ENCODE measurements at regions not wholly inside any gene's neighbourhood (a gene's known extent, or its start where the extent isn't known, plus 50 kb on each side); places are given as distances from the start of the nearest gene placed in this dataset.

GRCh38 chr10:89861584-89862301 is 160.4 kb downstream of the KIF20B start:
- Histone ChIP-seq H3K27me3 (ENCODE audit: low read depth) (no peaks in the 10 kb centered on the region), H3K9me3 (no peaks in the 10 kb centered on the region), H3K4me1 (peaks cover 17% of the 10 kb centered on the region), H3K36me3 (replicated peaks) (no peaks in the 10 kb centered on the region), H3K4me3 (no peak overlapping the region)
- peak; percentile 55 to 64 for DNase-seq (ENCODE audit: low spot score in 2 of 2)
- in situ Hi-C loops (cut with MboI; ENCODE audit: low sequenced_read_pairs) = no loop called here

- no peaks in the 10 kb centered on the region for H3K27me3 ChIP-seq (ENCODE audit: low read depth)
- H3K9me3 ChIP-seq = no peaks in the 10 kb centered on the region
- peaks cover 28% of the 10 kb centered on the region for H3K4me1 ChIP-seq
- DNase-seq (ENCODE audit: low spot score in 2 of 2) = no peak
- no peak overlapping the region for H3K4me3 ChIP-seq
- in situ Hi-C loops (cut with MboI; ENCODE audit: low sequenced_read_pairs) = no loop called here
- no peaks in the 10 kb centered on the region for H3K36me3 ChIP-seq (replicated peaks)
These were observed 166.6 kb downstream of the KIF20B start for GRCh38 chr10:89867964-89868363.

GRCh38 chr10:89869180-89869579 is 167.8 kb downstream of the KIF20B start:
- Histone ChIP-seq H3K4me3 (no peak overlapping the region), H3K9me3 (0 out of 2 replicates have a peak, but pooled peaks cover 2% of the 10 kb centered on the region), H3K4me1 (peaks cover 28% of the 10 kb centered on the region), H3K27me3 (ENCODE audit: low read depth) (no peaks in the 10 kb centered on the region), H3K36me3 (replicated peaks) (no peaks in the 10 kb centered on the region)
- in situ Hi-C loops (cut with MboI; ENCODE audit: low sequenced_read_pairs) = no loop called here
- DNase-seq (ENCODE audit: low spot score in 2 of 2) = no peak

DNA sequence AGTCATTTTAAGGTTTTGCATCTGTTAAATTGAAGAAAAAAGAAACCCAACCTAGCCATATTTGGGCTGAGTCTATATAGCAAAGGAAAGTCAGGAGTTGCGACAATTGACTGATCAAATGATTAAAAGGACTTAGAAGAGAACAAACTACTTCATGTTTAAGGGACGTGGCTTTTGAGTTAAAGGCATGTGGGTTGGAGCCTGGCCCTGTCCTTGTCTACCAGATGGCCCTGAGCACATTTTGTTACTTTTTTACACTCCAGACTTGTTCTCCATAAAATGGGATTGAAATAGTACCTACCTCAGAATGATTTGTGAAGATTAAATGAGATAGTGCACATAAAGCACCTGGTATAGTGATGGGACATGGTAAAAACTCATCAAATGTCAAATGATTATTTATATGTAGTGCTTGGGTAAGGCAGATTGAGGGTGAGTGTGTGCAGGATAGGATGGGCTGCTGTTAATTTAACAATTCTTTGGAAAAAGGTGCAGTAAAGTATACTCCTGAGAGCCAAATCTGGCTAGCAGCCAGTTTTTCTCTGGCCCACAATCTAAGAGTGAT is 168.3 kb downstream of the KIF20B start:
- Histone ChIP-seq H3K4me1 (peaks cover 28% of the 10 kb centered on the region), H3K27me3 (ENCODE audit: low read depth) (no peaks in the 10 kb centered on the region), H3K36me3 (replicated peaks) (no peaks in the 10 kb centered on the region), H3K4me3 (no peak overlapping the region), H3K9me3 (0 out of 2 replicates have a peak, but pooled peaks cover 4% of the 10 kb centered on the region)
- in situ Hi-C loops (cut with MboI; ENCODE audit: low sequenced_read_pairs) = no loop called here
- no peak for DNase-seq (ENCODE audit: low spot score in 2 of 2)

DNA sequence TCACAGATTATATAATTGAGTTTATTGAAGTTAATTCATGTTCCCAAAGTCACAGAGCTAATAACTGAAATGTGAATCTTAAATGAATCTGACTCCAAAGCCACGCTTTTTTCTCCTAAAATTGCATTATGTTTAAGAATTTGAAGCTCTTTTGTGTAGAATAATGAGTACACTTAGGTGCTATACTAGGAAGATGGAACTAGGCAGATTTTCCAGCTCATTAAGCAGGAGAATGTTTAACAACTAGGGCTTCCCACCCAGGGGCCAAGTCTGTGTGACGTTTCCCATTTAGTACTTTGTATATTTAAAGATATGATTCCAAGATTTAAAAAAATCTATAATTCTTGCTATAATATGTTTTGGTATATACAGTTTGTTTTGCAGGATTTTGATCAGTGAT is 169.5 kb downstream of the KIF20B start:
- 0 out of 2 replicates have a peak, but pooled peaks cover 4% of the 10 kb centered on the region for H3K9me3 ChIP-seq
- in situ Hi-C loops (cut with MboI; ENCODE audit: low sequenced_read_pairs) = no loop called here
- H3K27me3 ChIP-seq (ENCODE audit: low read depth) = no peaks in the 10 kb centered on the region
- no peak for DNase-seq (ENCODE audit: low spot score in 2 of 2)
- H3K4me1 ChIP-seq = peaks cover 28% of the 10 kb centered on the region
- no peak overlapping the region for H3K4me3 ChIP-seq
- no peaks in the 10 kb centered on the region for H3K36me3 ChIP-seq (replicated peaks)

DNA sequence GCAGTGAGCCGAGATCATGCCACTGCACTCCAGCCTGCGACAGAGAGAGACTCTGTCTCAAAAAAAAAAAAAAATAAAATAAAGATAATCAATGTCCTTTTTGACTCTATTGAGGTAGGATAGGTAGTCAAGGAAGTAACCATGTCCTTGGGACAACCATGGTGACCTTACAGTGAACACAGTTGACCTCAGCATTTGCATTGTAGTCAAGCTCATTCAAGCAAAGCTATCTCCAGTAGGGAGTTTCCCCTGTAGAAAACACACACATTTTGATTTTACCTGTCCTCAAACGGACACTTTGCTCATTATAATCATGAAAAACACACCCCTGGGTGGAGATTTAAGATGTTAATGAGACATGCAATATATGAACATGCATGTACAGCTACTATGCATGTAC is 171.7 kb downstream of the KIF20B start:
- H3K9me3 ChIP-seq = 0 out of 2 replicates have a peak, but pooled peaks cover 4% of the 10 kb centered on the region
- H3K27me3 ChIP-seq (ENCODE audit: low read depth) = no peaks in the 10 kb centered on the region
- in situ Hi-C loops (cut with MboI; ENCODE audit: low sequenced_read_pairs) = no loop called here
- DNase-seq (ENCODE audit: low spot score in 2 of 2) = no peak
- H3K4me1 ChIP-seq = peaks cover 19% of the 10 kb centered on the region
- H3K36me3 ChIP-seq (replicated peaks) = no peaks in the 10 kb centered on the region
- H3K4me3 ChIP-seq = no peak overlapping the region

GRCh38 chr10:89875557-89875956 is 174.2 kb downstream of the KIF20B start:
- no peaks in the 10 kb centered on the region for H3K36me3 ChIP-seq (replicated peaks)
- H3K4me3 ChIP-seq = no peak overlapping the region
- no peaks in the 10 kb centered on the region for H3K27me3 ChIP-seq (ENCODE audit: low read depth)
- in situ Hi-C loops (cut with MboI; ENCODE audit: low sequenced_read_pairs) = no loop called here
- H3K9me3 ChIP-seq = 0 out of 2 replicates have a peak, but pooled peaks cover 4% of the 10 kb centered on the region
- peaks cover 18% of the 10 kb centered on the region for H3K4me1 ChIP-seq
- DNase-seq (ENCODE audit: low spot score in 2 of 2) = no peak

DNA sequence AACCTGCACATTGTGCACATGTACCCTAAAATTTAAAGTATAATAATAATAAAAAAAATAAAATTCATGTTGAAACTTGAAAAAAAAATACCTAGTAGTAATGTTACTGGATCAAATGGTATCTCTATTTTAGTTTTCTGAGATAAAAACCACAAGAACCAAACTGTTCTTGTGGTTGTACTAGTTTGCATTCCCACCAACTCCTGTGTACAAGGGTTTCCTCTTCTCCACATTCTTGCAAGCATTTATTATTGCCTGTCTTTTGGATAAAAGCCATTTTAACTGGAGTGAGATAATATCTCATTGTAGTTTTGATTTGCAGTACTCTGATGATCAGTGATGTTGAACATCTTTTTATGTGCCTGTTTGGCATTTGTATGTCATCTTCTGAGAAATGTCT is 177.7 kb downstream of the KIF20B start:
- H3K9me3 ChIP-seq = 0 out of 2 replicates have a peak, but pooled peaks cover 2% of the 10 kb centered on the region
- no peak for DNase-seq (ENCODE audit: low spot score in 2 of 2)

GRCh38 chr10:89887406-89887805 is 186.0 kb downstream of the KIF20B start:
- Histone ChIP-seq H3K27me3 (ENCODE audit: low read depth) (no peaks in the 10 kb centered on the region), H3K9me3 (no peaks in the 10 kb centered on the region), H3K4me3 (no peak overlapping the region), H3K36me3 (replicated peaks) (no peaks in the 10 kb centered on the region), H3K4me1 (peaks cover 17% of the 10 kb centered on the region)
- no peak for DNase-seq (ENCODE audit: low spot score in 2 of 2)
- in situ Hi-C loops (cut with MboI; ENCODE audit: low sequenced_read_pairs) = no loop called here

More for the DNA sequence above, 177.7 kb downstream of the KIF20B start:
- no peak overlapping the region for H3K4me3 ChIP-seq
- in situ Hi-C loops (cut with MboI; ENCODE audit: low sequenced_read_pairs) = no loop called here
- no peaks in the 10 kb centered on the region for H3K36me3 ChIP-seq (replicated peaks)
- no peaks in the 10 kb centered on the region for H3K4me1 ChIP-seq
- no peaks in the 10 kb centered on the region for H3K27me3 ChIP-seq (ENCODE audit: low read depth)

DNA sequence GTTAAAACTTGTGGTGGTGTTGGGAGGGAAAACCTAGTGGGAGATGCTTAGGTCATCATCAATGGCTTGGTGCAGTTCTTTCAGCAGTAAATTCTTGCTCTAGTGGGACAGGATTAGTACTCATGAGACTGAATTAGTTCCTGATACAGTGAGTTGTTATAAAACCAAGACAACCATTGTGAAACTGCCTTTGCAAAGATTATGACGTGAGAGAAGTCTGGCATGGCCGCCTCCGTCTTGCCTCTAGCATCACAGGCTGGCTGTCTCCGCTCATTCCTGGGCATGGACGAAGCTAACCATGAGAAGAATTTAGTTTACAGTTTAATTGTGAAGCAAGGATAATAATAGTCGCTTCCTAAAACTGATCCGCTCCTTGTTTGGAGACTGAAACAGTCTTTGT is 186.4 kb downstream of the KIF20B start:
- Histone ChIP-seq H3K27me3 (ENCODE audit: low read depth) (no peaks in the 10 kb centered on the region), H3K4me1 (peaks cover 17% of the 10 kb centered on the region), H3K36me3 (replicated peaks) (no peaks in the 10 kb centered on the region), H3K4me3 (no peak overlapping the region), H3K9me3 (no peaks in the 10 kb centered on the region)
- in situ Hi-C loops (cut with MboI; ENCODE audit: low sequenced_read_pairs) = no loop called here
- DNase-seq (ENCODE audit: low spot score in 2 of 2) = peak; percentile 31

DNA sequence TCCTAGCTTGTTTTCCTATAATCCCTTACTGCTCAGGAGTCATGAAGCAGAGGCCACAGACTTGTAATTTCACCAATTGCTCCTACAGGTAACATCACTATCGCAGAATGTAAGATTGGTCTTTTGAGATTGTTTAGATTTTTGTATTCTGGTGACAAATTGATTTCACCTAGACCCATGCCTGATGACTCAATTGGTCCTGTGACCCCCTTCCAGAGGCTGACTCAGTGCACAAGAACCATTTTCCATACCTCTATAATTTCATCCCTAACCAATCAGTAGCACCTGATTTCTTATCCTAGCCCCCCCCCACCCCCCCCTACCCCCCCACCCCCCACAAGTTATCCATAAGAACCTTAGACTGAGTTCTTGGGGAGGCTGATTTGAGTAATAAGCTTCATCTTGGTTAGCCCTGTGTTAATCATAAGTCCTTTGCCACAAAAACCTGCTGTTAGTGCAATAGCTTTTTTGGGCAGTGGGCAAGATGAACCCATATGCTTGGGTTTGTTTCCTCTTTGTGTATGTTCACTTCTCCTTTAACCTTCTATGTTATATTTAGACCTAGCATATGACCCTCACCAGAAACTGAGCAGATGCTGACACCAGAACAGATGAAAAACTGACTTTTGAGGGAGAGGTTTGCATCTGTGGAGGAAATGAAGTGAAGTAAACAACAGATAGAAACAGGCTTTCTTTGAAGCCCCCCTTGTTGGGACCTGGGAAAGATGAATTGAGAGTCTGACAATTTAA is 187.1 kb downstream of the KIF20B start:
- no peak overlapping the region for H3K4me3 ChIP-seq
- in situ Hi-C loops (cut with MboI; ENCODE audit: low sequenced_read_pairs) = no loop called here
- H3K9me3 ChIP-seq = no peaks in the 10 kb centered on the region
- H3K27me3 ChIP-seq (ENCODE audit: low read depth) = no peaks in the 10 kb centered on the region
- no peak for DNase-seq (ENCODE audit: low spot score in 2 of 2)
- H3K36me3 ChIP-seq (replicated peaks) = no peaks in the 10 kb centered on the region
- H3K4me1 ChIP-seq = peaks cover 17% of the 10 kb centered on the region

DNA sequence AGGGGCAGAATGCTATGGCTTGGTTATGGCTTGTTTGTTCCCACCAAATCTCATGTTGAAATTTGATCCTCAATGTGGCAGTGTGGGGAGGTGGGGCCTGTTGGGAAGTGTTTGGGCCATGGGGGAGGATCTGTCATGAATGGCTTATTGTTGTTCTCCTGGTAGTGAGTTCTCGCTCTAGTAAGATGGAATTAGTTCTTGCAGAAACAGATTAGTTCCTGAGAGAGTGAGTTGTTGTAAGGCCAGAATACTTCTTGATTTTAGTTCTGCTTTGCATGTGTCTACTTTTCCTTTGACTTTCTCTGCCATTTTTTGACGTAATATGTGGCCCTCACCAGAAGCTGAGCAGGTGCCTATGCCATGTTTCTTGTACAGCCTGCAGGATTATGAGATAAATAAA is 188.2 kb downstream of the KIF20B start:
- in situ Hi-C loops (cut with MboI; ENCODE audit: low sequenced_read_pairs) = no loop called here
- Histone ChIP-seq H3K36me3 (replicated peaks) (no peaks in the 10 kb centered on the region), H3K4me1 (peaks cover 17% of the 10 kb centered on the region), H3K27me3 (ENCODE audit: low read depth) (no peaks in the 10 kb centered on the region), H3K4me3 (no peak overlapping the region), H3K9me3 (no peaks in the 10 kb centered on the region)
- no peak for DNase-seq (ENCODE audit: low spot score in 2 of 2)

- no peaks in the 10 kb centered on the region for H3K27me3 ChIP-seq (ENCODE audit: low read depth)
- DNase-seq (ENCODE audit: low spot score in 2 of 2) = no peak
- in situ Hi-C loops (cut with MboI; ENCODE audit: low sequenced_read_pairs) = no loop called here
- H3K36me3 ChIP-seq (replicated peaks) = no peaks in the 10 kb centered on the region
- H3K4me1 ChIP-seq = peaks cover 17% of the 10 kb centered on the region
- no peaks in the 10 kb centered on the region for H3K9me3 ChIP-seq
- no peak overlapping the region for H3K4me3 ChIP-seq
These were observed 189.7 kb downstream of the KIF20B start for GRCh38 chr10:89891006-89891535.

DNA sequence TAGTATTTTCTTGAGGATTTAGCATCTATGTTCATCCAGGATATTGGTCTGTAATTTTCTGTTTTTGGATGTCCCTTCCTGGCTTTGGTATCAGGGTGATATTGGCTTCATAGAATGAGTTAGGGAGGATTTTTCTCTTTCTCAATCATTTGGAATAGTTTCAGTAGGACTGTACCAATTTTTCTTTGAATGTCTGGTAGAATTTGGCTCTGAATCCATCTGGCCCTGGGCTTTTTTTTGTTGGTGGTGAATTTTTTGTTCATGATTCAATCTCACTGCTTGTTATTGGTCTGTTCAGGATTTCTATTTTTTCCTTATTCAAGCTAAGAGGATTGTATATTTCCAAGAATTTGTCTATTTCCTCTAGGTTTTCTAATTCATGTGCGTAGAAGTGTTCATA is 192.7 kb downstream of the KIF20B start:
- no peaks in the 10 kb centered on the region for H3K27me3 ChIP-seq (ENCODE audit: low read depth)
- DNase-seq (ENCODE audit: low spot score in 2 of 2) = no peak
- H3K36me3 ChIP-seq (replicated peaks) = no peaks in the 10 kb centered on the region
- H3K9me3 ChIP-seq = no peaks in the 10 kb centered on the region
- no peak overlapping the region for H3K4me3 ChIP-seq
- in situ Hi-C loops (cut with MboI; ENCODE audit: low sequenced_read_pairs) = no loop called here
- H3K4me1 ChIP-seq = peaks cover 4% of the 10 kb centered on the region; the same call in 1 of the 2 replicates

Measured in HAP-1 (cell line).